ENCODE measurements at regions not wholly inside any gene's neighbourhood (a gene's known extent, or its start where the extent isn't known, plus 50 kb on each side); places are given as distances from the start of the nearest gene placed in this dataset.

GRCh38 chr10:7071421-7071820 is 339.4 kb downstream of the SFMBT2 start:
- TF ChIP-seq EZH2 (IDR thresholded peaks at IDR 0.05; ENCODE audit: low read length, unreplicated experiment) (no peak), CTCF (conservative IDR thresholded peaks at IDR 0.05; ENCODE audit: low read depth, low read length) (no peak), EZH2phosphoT487 (IDR thresholded peaks at IDR 0.05; ENCODE audit: borderline replicate concordance, low read length) (no peak)
